Endothelial cell of umbilical vein (primary cell): ENCODE measurements at regions not wholly inside any gene's neighbourhood (a gene's known extent, or its start where the extent isn't known, plus 50 kb on each side); places are given as distances from the start of the nearest gene placed in this dataset.

Experiments used
- BruUV-seq: library from RNA; stranded (reverse); fragments of 400-500 nt; replicated peaks from 2 replicates; lab custom pipeline; 2021; lab: Mats Ljungman, UMichigan
- CTCF ChIA-PET: fragments of 300-600, 350-600 bp; sonication (Branson Sonifier 250); formaldehyde crosslinking; loops from one replicate; lab custom pipeline; 2021; ENCODE audit warnings: antibody characterized with exemption, inconsistent platforms; lab: Charles Lee
- POLR2A ChIA-PET: fragments of 300-600, 350-600 bp; sonication (Branson Sonifier 250); formaldehyde crosslinking; loops from one replicate; lab custom pipeline; 2021; ENCODE audit warnings: antibody characterized with exemption, inconsistent platforms; lab: Charles Lee
- DNase-seq: peaks from one replicate; pipeline ENCODE4 v3.0.0-alpha.2; 2011; ENCODE audit warnings: low read depth, low spot score
- FAIRE-seq: peaks from 2 replicates; lab custom pipeline; 2011; peaks lifted over from hg19 to GRCh38; lab: Jason Lieb, UNC
- H2AFZ ChIP-seq: 2 replicates; pipeline ENCODE4 v1.6.0; 2012; ENCODE audit warnings: low read depth, low read length, control low read depth, inconsistent platforms
- H3K27ac ChIP-seq: 2 replicates; pipeline ENCODE4 v1.5.1; 2011; ENCODE audit warnings: low read depth, mild to moderate bottlenecking, control low read depth, low read length, moderate library complexity; ENCODE audit not compliant: insufficient read depth
- H3K27me3 ChIP-seq, 2 experiments: 2 replicates each; pipeline versions ENCODE4 v1.6.0 to v1.6.1; 2011; ENCODE audit warnings: low read length in 2 of 2, mixed read lengths in 1 of 2; ENCODE audit not compliant: control insufficient read depth in 2 of 2, insufficient read depth in 2 of 2
- H3K36me3 ChIP-seq, 2 experiments: 2 replicates in 1 of 2; 3 replicates in 1 of 2; pipeline ENCODE4 v1.5.1; 2011; ENCODE audit warnings: low read length in 2 of 2, mild to moderate bottlenecking in 1 of 2, moderate library complexity in 1 of 2; ENCODE audit not compliant: control insufficient read depth in 2 of 2, insufficient read depth in 2 of 2; ENCODE audit errors: extremely low read depth in 1 of 2
- H3K4me1 ChIP-seq: 3 replicates; pipeline ENCODE4 v1.5.1; 2011; ENCODE audit warnings: mild to moderate bottlenecking, low read length; ENCODE audit not compliant: control insufficient read depth, insufficient read depth; ENCODE audit errors: extremely low read depth
- H3K4me2 ChIP-seq: 2 replicates; pipeline ENCODE4 v1.6.1; 2011; ENCODE audit warnings: low read length, control low read depth, mixed read lengths; ENCODE audit not compliant: insufficient read depth
- H3K4me3 ChIP-seq, 3 experiments: fragments of 200-600 bp in 1 of 3; sonication (generic), shearing (Covaris generic) in 1 of 3; replicated peaks in 1 of 3; 2 replicates each; pipeline ENCODE4 v1.5.1; 2011 to 2016; ENCODE audit warnings: control low read depth in 3 of 3, low read length in 3 of 3, mild to moderate bottlenecking in 2 of 3, inconsistent platforms in 1 of 3, low read depth in 1 of 3, moderate library complexity in 1 of 3; ENCODE audit not compliant: insufficient read depth in 1 of 3
- H3K79me2 ChIP-seq: 2 replicates; pipeline ENCODE4 v1.6.0; 2012; ENCODE audit warnings: low read length, inconsistent platforms; ENCODE audit not compliant: control insufficient read depth, insufficient read depth
- H3K9ac ChIP-seq: replicated peaks from 2 replicates; pipeline ENCODE3; 2011; ENCODE audit warnings: low read length, control low read depth; ENCODE audit not compliant: insufficient read depth; ENCODE audit errors: extremely low read depth
- H3K9me1 ChIP-seq: replicated peaks from 3 replicates; pipeline ENCODE4 v1.6.0; 2011; ENCODE audit warnings: mild to moderate bottlenecking, low read length; ENCODE audit not compliant: control insufficient read depth, insufficient read depth; ENCODE audit errors: extremely low read depth
- H3K9me3 ChIP-seq: replicated peaks from 2 replicates; pipeline ENCODE4 v1.5.1; 2012; ENCODE audit warnings: low read length, inconsistent platforms; ENCODE audit not compliant: control insufficient read depth, insufficient read depth
- H4K20me1 ChIP-seq: replicated peaks from 2 replicates; pipeline ENCODE3; 2011; ENCODE audit warnings: mild to moderate bottlenecking, low read length; ENCODE audit not compliant: control insufficient read depth, insufficient read depth; ENCODE audit errors: extremely low read depth
- CTCF ChIP-seq, 2 donors: IDR thresholded peaks; 1 replicate in 1 of 2; 2 replicates in 1 of 2; pipeline ENCODE4 v1.5.1; 2011; ENCODE audit warnings: low read length in 2 of 2, mild to moderate bottlenecking in 2 of 2, moderate library complexity in 2 of 2, control low read depth in 1 of 2, inconsistent platforms in 1 of 2, low read depth in 1 of 2; ENCODE audit not compliant: insufficient read depth in 1 of 2; ENCODE audit errors: extremely low read depth in 1 of 2
- EZH2 ChIP-seq: IDR thresholded peaks from 2 replicates; pipeline ENCODE4 v1.6.1; 2012; ENCODE audit warnings: borderline replicate concordance, low read depth, mild to moderate bottlenecking, moderate library complexity, low read length, inconsistent platforms; ENCODE audit not compliant: severe bottlenecking
- FOS ChIP-seq: IDR thresholded peaks from 2 replicates; pipeline ENCODE4 v1.6.1; 2011; ENCODE audit warnings: mild to moderate bottlenecking, low read length, moderate library complexity, borderline replicate concordance; ENCODE audit not compliant: insufficient read depth
- GATA2 ChIP-seq: IDR thresholded peaks from 2 replicates; pipeline ENCODE4 v1.7.0; 2011; ENCODE audit warnings: low read depth, mild to moderate bottlenecking, moderate library complexity, mixed read lengths, low read length; ENCODE audit not compliant: insufficient read length, insufficient read depth
- JUN ChIP-seq: IDR thresholded peaks from 2 replicates; pipeline ENCODE4 v1.6.1; 2011; ENCODE audit warnings: borderline replicate concordance, low read depth; ENCODE audit not compliant: insufficient read length, insufficient read depth
- MAX ChIP-seq: IDR thresholded peaks from 2 replicates; pipeline ENCODE4 v1.6.1; 2011; ENCODE audit not compliant: insufficient read depth, insufficient read length
- MYC ChIP-seq: IDR thresholded peaks from one replicate; pipeline ENCODE4 v1.6.1; 2011; ENCODE audit warnings: mild to moderate bottlenecking, low read depth, low read length
- POLR2A ChIP-seq: IDR thresholded peaks from 2 replicates; pipeline ENCODE4 v1.6.1; 2012; ENCODE audit warnings: low read depth, mild to moderate bottlenecking, control low read depth, low read length
- POLR2AphosphoS5 ChIP-seq: IDR thresholded peaks from 2 replicates; pipeline ENCODE4 v1.6.1; 2012; ENCODE audit warnings: low read depth, mild to moderate bottlenecking, control low read depth, low read length, moderate library complexity; ENCODE audit not compliant: insufficient read depth
- dilution Hi-C: fragments of 300-500 bp; cut with MboI; formaldehyde crosslinking; loops from one replicate; pipeline ENCODE4 v1.15.0; 2019; ENCODE audit warnings: low sequenced_read_pairs; ENCODE audit not compliant: extremely low pct_ligation_motif_present
- intact Hi-C: fragments of 100-400 bp; cut with micrococcal nuclease; formaldehyde crosslinking; loops from one replicate; pipeline ENCODE4 v1.10.0; 2022

GRCh38 chr7:15916681-15917380 lies 230.3 kb upstream of the MEOX2 start:
- H3K4me2 ChIP-seq: no peak overlapping the region
- no peak overlapping the region for H3K4me3 ChIP-seq
- H3K36me3 ChIP-seq: no peaks in the 10 kb centered on the region
- peaks cover 10% of the 10 kb centered on the region for H3K4me1 ChIP-seq
- H3K9me3 ChIP-seq: no peaks in the 10 kb centered on the region
- dilution Hi-C loops: no loop called here
- no peak overlapping the region for H2AFZ ChIP-seq
- FAIRE-seq (no peak), DNase-seq (no peak)
- CTCF ChIA-PET: interaction anchor here (0.6 kb wide), 1 partner anchor 26 kb away, joined by 3 read pairs; no protein-coding TSS in a partner anchor
- no peaks in the 10 kb centered on the region for H3K9me1 ChIP-seq
- no TSS peak for BruUV-seq
- H3K27me3 ChIP-seq: no peaks in the 10 kb centered on the region
- no peaks in the 10 kb centered on the region for H3K79me2 ChIP-seq
- POLR2A ChIA-PET: no interaction called here
- H3K27ac ChIP-seq: no peak overlapping the region
- TF ChIP-seq EZH2 (no peak), MAX (no peak)
- intact Hi-C loops: no loop called here
- no peak overlapping the region for H3K9ac ChIP-seq
- H4K20me1 ChIP-seq: no peaks in the 10 kb centered on the region

- no TSS peak for BruUV-seq
- Histone ChIP-seq H4K20me1 (no peaks in the 10 kb centered on the region), H3K27me3 (no peaks in the 10 kb centered on the region), H3K79me2 (no peaks in the 10 kb centered on the region), H3K36me3 (no peaks in the 10 kb centered on the region), H3K9me1 (no peaks in the 10 kb centered on the region), H3K4me3 (no peak overlapping the region), H3K9me3 (no peaks in the 10 kb centered on the region), H3K27ac (no peak overlapping the region), H3K4me2 (no peak overlapping the region), H3K9ac (no peak overlapping the region), H2AFZ (no peak overlapping the region), H3K4me1 (peaks cover under 1% of the 10 kb centered on the region)
- no peak for FAIRE-seq
- dilution Hi-C loops (no loop called here), intact Hi-C loops (no loop called here)
- ChIA-PET POLR2A (interaction anchor here (0.5 kb wide), 1 partner anchor 25 kb away, joined by 3 read pairs; no protein-coding TSS in a partner anchor), CTCF (interaction anchor here (0.6 to 0.7 kb wide), 2 partner anchors 25 to 195 kb away, joined by 3 read pairs; no protein-coding TSS in a partner anchor)
- TF ChIP-seq FOS (no peak), POLR2AphosphoS5 (no peak), MAX (no peak), JUN (no peak), POLR2A (no peak), GATA2 (no peak), CTCF (IDR thresholded peaks at IDR 0.05; ENCODE audit: extremely low read depth in 1 of 2, insufficient read depth in 1 of 2, low read depth in 1 of 2, low read length in 2 of 2) (no peak), EZH2 (no peak), MYC (no peak)
- DNase-seq: no peak
Measured at GRCh38 chr7:15915686-15916293, 229.3 kb upstream of the MEOX2 start.
